K562 (cell line): ENCODE measurements at regions not wholly inside any gene's neighbourhood (a gene's known extent, or its start where the extent isn't known, plus 50 kb on each side); places are given as distances from the start of the nearest gene placed in this dataset.

Experiments used
- ATAC-seq: fragments of 200-7000 bp; cut with Tn5 transposase; 3 replicates; pipeline ENCODE4 v1.9.1; 2020; ENCODE audit warnings: moderate library complexity
- BruUV-seq: library from RNA; stranded (reverse); fragments of 400-500 nt; replicated peaks from 2 replicates; lab custom pipeline; 2021; lab: Mats Ljungman, UMichigan
- CTCF ChIA-PET: fragments of 300-600 bp; formaldehyde crosslinking; extraction: SDS; loops from one replicate; lab custom pipeline; 2021; ENCODE audit warnings: low intra/inter-chr PET ratio; lab: Yijun Ruan, JAX
- POLR2A ChIA-PET: fragments of 300-600, 350-650 bp; sonication (Branson Sonifier 250); formaldehyde crosslinking; extraction: SDS; loops from one replicate; lab custom pipeline; 2021; ENCODE audit warnings: antibody characterized with exemption, inconsistent platforms; lab: Yijun Ruan, JAX
- DNase-seq, 4 experiments: peaks; one replicate each; pipeline versions ENCODE4 v3.0.0 to v3.0.0-alpha.2; 2011 to 2018; ENCODE audit warnings: low spot score in 3 of 4, mixed read lengths in 3 of 4; ENCODE audit errors: extremely low read depth in 1 of 4
- FAIRE-seq: peaks from 2 replicates; lab custom pipeline; 2011; peaks lifted over from hg19 to GRCh38; lab: Jason Lieb, UNC
- H2AFZ ChIP-seq: 2 replicates; pipeline ENCODE4 v1.6.0; 2011; ENCODE audit warnings: low read depth, low read length, control low read depth, inconsistent platforms
- H3K27ac ChIP-seq: fragments of 200-600 bp; 3 replicates; pipeline ENCODE4 v1.8.0; 2011; ENCODE audit warnings: low read depth, mild to moderate bottlenecking, control low read depth, inconsistent platforms, low read length, moderate library complexity, mixed read lengths; ENCODE audit errors: extremely low read depth
- H3K27me3 ChIP-seq, 2 experiments: fragments of 300-600 bp in 1 of 2; 2 replicates in 1 of 2; 3 replicates in 1 of 2; pipeline versions ENCODE4 v1.6.0 to v1.8.0; 2011; ENCODE audit warnings: inconsistent platforms in 2 of 2, low read length in 2 of 2, mild to moderate bottlenecking in 1 of 2, mixed read lengths in 1 of 2, moderate library complexity in 1 of 2; ENCODE audit not compliant: control insufficient read depth in 2 of 2, insufficient read depth in 2 of 2
- H3K36me3 ChIP-seq: fragments of 300-600 bp; 3 replicates; pipeline ENCODE4 v1.8.0; 2011; ENCODE audit warnings: mild to moderate bottlenecking, low read length, inconsistent platforms; ENCODE audit not compliant: control insufficient read depth, insufficient read depth
- H3K4me1 ChIP-seq, 2 experiments: fragments of 200-600 bp in 1 of 2; replicated peaks in 1 of 2; 2 replicates in 1 of 2; 3 replicates in 1 of 2; pipeline versions ENCODE4 v1.5.1 to v1.8.0; 2011; ENCODE audit warnings: inconsistent platforms in 2 of 2, low read length in 2 of 2, mild to moderate bottlenecking in 1 of 2, mixed read lengths in 1 of 2, moderate library complexity in 1 of 2; ENCODE audit not compliant: control insufficient read depth in 2 of 2, insufficient read depth in 2 of 2
- H3K4me2 ChIP-seq: 2 replicates; pipeline ENCODE4 v1.6.1; 2011; ENCODE audit warnings: low read length, control low read depth, inconsistent platforms, mixed read lengths; ENCODE audit not compliant: insufficient read depth
- H3K4me3 ChIP-seq: fragments of 200-600 bp; sonication (generic), shearing (Covaris generic); 2 replicates; pipeline ENCODE4 v1.5.1; 2016; ENCODE audit warnings: control low read depth, inconsistent platforms
- H3K79me2 ChIP-seq: fragments of 200-600 bp; 3 replicates; pipeline ENCODE4 v1.8.0; 2011; ENCODE audit warnings: low read length, inconsistent platforms; ENCODE audit not compliant: control insufficient read depth, insufficient read depth
- H3K9ac ChIP-seq, 2 experiments: 2 replicates each; pipeline versions ENCODE4 v1.6.0 to v1.6.1; 2011; ENCODE audit warnings: low read depth in 2 of 2, low read length in 2 of 2, control low read depth in 1 of 2, inconsistent platforms in 1 of 2, mild to moderate bottlenecking in 1 of 2, mixed read lengths in 1 of 2; ENCODE audit not compliant: insufficient read depth in 1 of 2
- H3K9me1 ChIP-seq: one replicate; pipeline ENCODE4 v1.6.0; 2011; ENCODE audit warnings: inconsistent platforms, mild to moderate bottlenecking, low read length, moderate library complexity; ENCODE audit not compliant: control insufficient read depth, insufficient read depth
- H3K9me3 ChIP-seq: replicated peaks from 2 replicates; pipeline ENCODE4 v1.5.1; 2011; ENCODE audit warnings: low read depth, low read length, inconsistent platforms; ENCODE audit not compliant: control insufficient read depth, insufficient read depth
- H4K20me1 ChIP-seq: replicated peaks from 2 replicates; pipeline ENCODE4 v1.6.1; 2011; ENCODE audit warnings: low read length, inconsistent platforms, mixed read lengths; ENCODE audit not compliant: control insufficient read depth, insufficient read depth
- ERF ChIP-seq: fragments of 450-650 bp; formaldehyde crosslinking; IDR thresholded peaks from 2 replicates; pipeline ENCODE4 v1.4.0; 2020; ENCODE audit warnings: mild to moderate bottlenecking, mixed read lengths
- FOXK1 ChIP-seq: sonication (generic); formaldehyde crosslinking; IDR thresholded peaks from 2 replicates; pipeline ENCODE4 v1.8.0; 2022; ENCODE audit warnings: missing genetic modification reagents, mild to moderate bottlenecking, borderline replicate concordance
- GTF2E2 ChIP-seq: fragments of 200-800 bp; sonication (Bioruptor generic); IDR thresholded peaks from 2 replicates; pipeline ENCODE4 v1.6.1; 2016; ENCODE audit warnings: missing genetic modification characterization, missing compliant biosample characterization
- HDAC3 ChIP-seq: fragments of 450-650 bp; IDR thresholded peaks from 2 replicates; pipeline ENCODE4 v1.6.1; 2018; ENCODE audit warnings: borderline replicate concordance, mild to moderate bottlenecking, moderate library complexity; ENCODE audit not compliant: partially characterized antibody
- HNRNPUL1 ChIP-seq: fragments of 200-400 bp; formaldehyde crosslinking; IDR thresholded peaks from 2 replicates; pipeline ENCODE4 v1.6.1; 2017; ENCODE audit warnings: low read length
- JUND ChIP-seq, 2 experiments: IDR thresholded peaks; 2 replicates in 1 of 2; 3 replicates in 1 of 2; pipeline ENCODE4 v1.6.1; 2011; ENCODE audit warnings: borderline replicate concordance in 2 of 2, low read depth in 2 of 2, low read length in 2 of 2, improper control_type of control experiment in 1 of 2, missing biosample characterization in 1 of 2, missing genetic modification characterization in 1 of 2, missing genetic modification reagents in 1 of 2
- KLF10 ChIP-seq: fragments of 250-450 bp; sonication (Bioruptor Pico); IDR thresholded peaks from 2 replicates; pipeline ENCODE4 v1.6.1; 2021; ENCODE audit warnings: matching md5 sums
- MCM5 ChIP-seq: fragments of 450-650 bp; IDR thresholded peaks from 2 replicates; pipeline ENCODE4 v1.6.1; 2016; ENCODE audit warnings: low read depth
- NRF1 ChIP-seq, 2 experiments: fragments of 450-650 bp; IDR thresholded peaks in 1 of 2; conservative IDR thresholded peaks in 1 of 2; 2 replicates each; pipeline ENCODE4 v1.6.1; 2014; ENCODE audit warnings: mild to moderate bottlenecking in 2 of 2
- POLR2H ChIP-seq: IDR thresholded peaks from 2 replicates; pipeline ENCODE4 v1.6.1; 2016; ENCODE audit warnings: missing genetic modification characterization, low read depth, mild to moderate bottlenecking, control low read depth, missing compliant biosample characterization, moderate library complexity
- TCF15 ChIP-seq: fragments of 250-450 bp; sonication (Bioruptor Pico); IDR thresholded peaks from 2 replicates; pipeline ENCODE4 v1.8.0; 2022; ENCODE audit warnings: moderate library complexity, mild to moderate bottlenecking, inconsistent platforms
- TSC22D4 ChIP-seq: fragments of 450-650 bp; IDR thresholded peaks from 2 replicates; pipeline ENCODE4 v1.6.1; 2016; ENCODE audit warnings: missing genetic modification characterization, missing biosample characterization, control low read depth
- UBTF ChIP-seq, 2 experiments: IDR thresholded peaks; 2 replicates each; pipeline ENCODE4 v1.6.1; 2012; ENCODE audit warnings: improper control_type of control experiment in 2 of 2, low read depth in 2 of 2, low read length in 2 of 2, borderline replicate concordance in 1 of 2
- ZFPM2 ChIP-seq: fragments of 250-450 bp; sonication (Bioruptor Pico); IDR thresholded peaks from 2 replicates; pipeline ENCODE4 v1.5.1; 2022; ENCODE audit warnings: mild to moderate bottlenecking
- ZNF174 ChIP-seq: fragments of 250-450 bp; sonication (Bioruptor Pico); IDR thresholded peaks from 2 replicates; pipeline ENCODE4 v1.4.0; 2020; ENCODE audit warnings: mild to moderate bottlenecking
- ZNF197 ChIP-seq: fragments of 200-800 bp; sonication (Bioruptor generic); IDR thresholded peaks from 2 replicates; pipeline ENCODE4 v1.6.1; 2016; ENCODE audit warnings: low read depth, missing genetic modification characterization, missing compliant biosample characterization
- WGBS: fragments of 100-300 bp; shearing (Covaris generic); methylation state at CpG from one replicate; pipeline ENCODE4 v1.1.6; 2016; ENCODE audit warnings: low coverage, mixed read lengths; ENCODE audit not compliant: insufficient coverage; ENCODE audit errors: missing lambda C conversion rate; 5-methylcytosine and 5-hydroxymethylcytosine counted together
- in situ Hi-C: fragments of 300-500 bp; cut with MboI; formaldehyde crosslinking; loops from 4 replicates; pipeline ENCODE4 v1.15.0; 2018; ENCODE audit warnings: inconsistent platforms, mixed read lengths
- intact Hi-C: fragments of 100-400 bp; cut with micrococcal nuclease; formaldehyde crosslinking; loops from 2 replicates; pipeline ENCODE4 v1.14.2; 2022

GRCh38 chr18:37724206-37724605, 158.6 kb upstream of the CELF4 start (continued):
- TF ChIP-seq UBTF (IDR thresholded peaks at IDR 0.05; ENCODE audit: borderline replicate concordance in 1 of 2, low read depth in 2 of 2, low read length in 2 of 2) (no peak), KLF10 (no peak), NRF1 (conservative IDR thresholded peaks at IDR 0.05 in 1 of 2, IDR thresholded peaks at IDR 0.05 in 1 of 2) (no peak)

- intact Hi-C loops = no loop called here
- no peak for TF ChIP-seq JUND (IDR thresholded peaks at IDR 0.05; ENCODE audit: borderline replicate concordance, low read depth, low read length)
- no peak for TF ChIP-seq JUND (tag; IDR thresholded peaks at IDR 0.05; ENCODE audit: borderline replicate concordance, low read depth, low read length)
- no peak for TF ChIP-seq TSC22D4 (tag)
- TF ChIP-seq ZNF197 (CRISPR knock-in tag) = no peak
- TF ChIP-seq HDAC3 = no peak
- TF ChIP-seq HNRNPUL1 = no peak
- no peak for TF ChIP-seq POLR2H (tag)
- no peak for TF ChIP-seq ZNF174
- TF ChIP-seq FOXK1 (CRISPR knock-in tag) = no peak
- no peak for TF ChIP-seq TCF15 (CRISPR knock-in tag)
- TF ChIP-seq ERF (CRISPR knock-in tag) = no peak
- TF ChIP-seq ZFPM2 (CRISPR knock-in tag) = no peak
- TF ChIP-seq MCM5 = no peak
- no peak for TF ChIP-seq GTF2E2 (tag)
Observed at GRCh38 chr18:37721544-37722522, 156.2 kb upstream of the CELF4 start.

More at GRCh38 chr18:37721544-37722522, 156.2 kb upstream of the CELF4 start:
- H3K4me1 ChIP-seq = no peaks in the 10 kb centered on the region
- H4K20me1 ChIP-seq = no peaks in the 10 kb centered on the region
- no peak overlapping the region for H3K27ac ChIP-seq
- ATAC-seq = no peak
- no peaks in the 10 kb centered on the region for H3K9me1 ChIP-seq
- no peaks in the 10 kb centered on the region for H3K36me3 ChIP-seq
- H3K9me3 ChIP-seq = no peaks in the 10 kb centered on the region
- no peak overlapping the region for H3K9ac ChIP-seq
- no peak overlapping the region for H3K4me3 ChIP-seq
- CTCF ChIA-PET = no interaction called here
- no peak overlapping the region for H3K4me2 ChIP-seq
- H3K79me2 ChIP-seq = no peaks in the 10 kb centered on the region
- H2AFZ ChIP-seq = no peak overlapping the region
- no TSS peak for BruUV-seq
- POLR2A ChIA-PET = no interaction called here
- FAIRE-seq = no peak
- in situ Hi-C loops = no loop called here
- DNase-seq = no peak
- 2% methylated on average over 11 of the region's 11 CpGs for WGBS
- no peaks in the 10 kb centered on the region for H3K27me3 ChIP-seq
